ENCODE measurements at regions not wholly inside any gene's neighbourhood (a gene's known extent, or its start where the extent isn't known, plus 50 kb on each side); places are given as distances from the start of the nearest gene placed in this dataset.
"Not testable (repeated sequence)": the region's sequence is repeated elsewhere in the genome, so short reads cannot be mapped to it uniquely, and the experiment has no call there.

DNA sequence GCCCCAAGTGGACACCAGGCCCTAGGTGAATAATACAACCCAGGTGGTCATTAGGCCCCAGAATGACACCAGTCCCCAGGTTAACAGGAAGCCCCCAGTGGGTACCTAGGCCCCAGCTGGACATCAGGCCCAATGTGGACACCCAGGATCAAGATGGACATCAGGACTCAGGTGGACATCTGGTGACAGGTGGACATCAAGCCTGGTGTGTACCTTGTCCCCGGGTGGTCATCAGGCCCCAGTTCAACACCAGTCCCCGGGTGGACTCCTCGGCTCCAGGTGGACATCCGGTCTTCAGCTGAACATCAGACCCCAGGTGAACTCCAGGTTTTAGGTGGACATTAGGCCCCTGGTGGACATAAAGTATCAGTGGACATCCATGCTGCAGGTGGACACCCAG is 524.6 kb downstream of the FOXD4L4 start:
- 100% methylated on average over 3 of the region's 4 CpGs for WGBS
- H3K27me3 ChIP-seq (ENCODE audit: insufficient read depth, low read length); H3K9me3 ChIP-seq (ENCODE audit: insufficient read depth, low read depth, low read length); H3K4me1 ChIP-seq (ENCODE audit: insufficient read depth, low read length); H3K4me3 ChIP-seq (ENCODE audit: low read length); H3K36me3 ChIP-seq (ENCODE audit: insufficient read depth, low read length); H3K9ac ChIP-seq (ENCODE audit: low read depth, low read length); H3K27ac ChIP-seq (ENCODE audit: low read depth, low read length): not testable (repeated sequence)

DNA sequence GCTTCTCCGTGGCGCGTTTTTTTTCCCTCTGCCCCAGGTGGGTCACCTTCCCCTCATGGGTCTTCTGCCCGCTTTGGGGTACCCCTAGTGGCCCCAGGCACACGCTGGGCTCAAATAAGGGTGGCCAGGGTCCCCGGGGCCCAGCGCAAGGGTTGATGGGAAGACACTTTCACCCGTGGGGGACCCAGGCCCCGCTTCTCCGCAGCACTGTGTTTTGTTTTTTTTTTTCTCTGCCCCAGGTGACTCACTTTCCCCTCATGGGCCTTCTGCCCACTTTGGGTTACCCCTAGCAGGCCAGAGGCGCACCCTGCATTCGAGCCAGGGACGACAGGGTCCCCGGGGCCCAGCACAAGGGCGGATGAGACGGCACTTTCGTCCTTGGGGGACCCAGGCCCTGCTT is 526.7 kb downstream of the FOXD4L4 start:
- H3K9me3 ChIP-seq (ENCODE audit: insufficient read depth, low read depth, low read length); H3K36me3 ChIP-seq (ENCODE audit: insufficient read depth, low read length); H3K27ac ChIP-seq (ENCODE audit: low read depth, low read length); H3K9ac ChIP-seq (ENCODE audit: low read depth, low read length); H3K4me3 ChIP-seq (ENCODE audit: low read length); H3K27me3 ChIP-seq (ENCODE audit: insufficient read depth, low read length); H3K4me1 ChIP-seq (ENCODE audit: insufficient read depth, low read length): not testable (repeated sequence)
- WGBS, result 96% methylated on average over 14 of the region's 17 CpGs

- H3K4me3 ChIP-seq (ENCODE audit: low read length); H3K9me3 ChIP-seq (ENCODE audit: insufficient read depth, low read depth, low read length); H3K36me3 ChIP-seq (ENCODE audit: insufficient read depth, low read length); H3K9ac ChIP-seq (ENCODE audit: low read depth, low read length); H3K27me3 ChIP-seq (ENCODE audit: insufficient read depth, low read length); H3K4me1 ChIP-seq (ENCODE audit: insufficient read depth, low read length); H3K27ac ChIP-seq (ENCODE audit: low read depth, low read length): not testable (repeated sequence)
- WGBS, result 94% methylated on average over 20 of the region's 24 CpGs
These were observed 527.8 kb downstream of the FOXD4L4 start for GRCh38 chr9:66264786-66265185.

DNA sequence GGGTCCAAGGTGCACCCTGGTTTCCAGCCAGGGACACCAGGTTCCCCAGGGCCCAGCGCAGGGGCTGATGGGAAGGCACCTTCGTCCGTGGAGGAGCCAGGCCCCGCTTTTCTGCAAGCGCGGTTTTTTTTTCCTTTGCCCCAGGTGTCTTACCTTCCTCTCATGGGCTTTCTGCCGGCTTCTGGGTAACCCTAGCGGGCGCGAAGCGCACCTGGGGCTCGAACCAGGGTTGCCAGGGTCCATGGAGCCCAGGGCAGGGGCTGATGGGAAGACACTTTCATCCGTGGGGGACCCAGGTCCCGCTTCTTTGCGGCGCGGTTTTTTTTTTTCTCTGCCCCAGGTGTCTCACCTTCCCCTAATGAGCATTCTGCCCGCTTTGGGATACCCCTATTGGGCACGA is 529.3 kb downstream of the FOXD4L4 start:
- 97% methylated on average over 13 of the region's 19 CpGs for WGBS

GRCh38 chr9:66266856-66267430 is 530.0 kb downstream of the FOXD4L4 start:
- H3K27me3 ChIP-seq (ENCODE audit: insufficient read depth, low read length); H3K4me3 ChIP-seq (ENCODE audit: low read length); H3K9ac ChIP-seq (ENCODE audit: low read depth, low read length); H3K27ac ChIP-seq (ENCODE audit: low read depth, low read length); H3K36me3 ChIP-seq (ENCODE audit: insufficient read depth, low read length); H3K9me3 ChIP-seq (ENCODE audit: insufficient read depth, low read depth, low read length); H3K4me1 ChIP-seq (ENCODE audit: insufficient read depth, low read length): not testable (repeated sequence)
- WGBS, result 95% methylated on average over 9 of the region's 31 CpGs

More for the DNA sequence above, 529.3 kb downstream of the FOXD4L4 start:
- not testable (repeated sequence) for H3K4me1 ChIP-seq (ENCODE audit: insufficient read depth, low read length); H3K9me3 ChIP-seq (ENCODE audit: insufficient read depth, low read depth, low read length); H3K4me3 ChIP-seq (ENCODE audit: low read length); H3K36me3 ChIP-seq (ENCODE audit: insufficient read depth, low read length); H3K27ac ChIP-seq (ENCODE audit: low read depth, low read length); H3K27me3 ChIP-seq (ENCODE audit: insufficient read depth, low read length); H3K9ac ChIP-seq (ENCODE audit: low read depth, low read length)

GRCh38 chr9:66267684-66268083 is 530.7 kb downstream of the FOXD4L4 start:
- H3K27me3 ChIP-seq (ENCODE audit: insufficient read depth, low read length); H3K36me3 ChIP-seq (ENCODE audit: insufficient read depth, low read length); H3K4me3 ChIP-seq (ENCODE audit: low read length); H3K9ac ChIP-seq (ENCODE audit: low read depth, low read length); H3K4me1 ChIP-seq (ENCODE audit: insufficient read depth, low read length); H3K9me3 ChIP-seq (ENCODE audit: insufficient read depth, low read depth, low read length); H3K27ac ChIP-seq (ENCODE audit: low read depth, low read length): not testable (repeated sequence)
- WGBS, result 95% methylated on average over 6 of the region's 22 CpGs

- not testable (repeated sequence) for H3K9ac ChIP-seq (ENCODE audit: low read depth, low read length); H3K4me1 ChIP-seq (ENCODE audit: insufficient read depth, low read length); H3K27ac ChIP-seq (ENCODE audit: low read depth, low read length); H3K9me3 ChIP-seq (ENCODE audit: insufficient read depth, low read depth, low read length); H3K27me3 ChIP-seq (ENCODE audit: insufficient read depth, low read length); H3K36me3 ChIP-seq (ENCODE audit: insufficient read depth, low read length); H3K4me3 ChIP-seq (ENCODE audit: low read length)
- WGBS, result 97% methylated on average over 8 of the region's 26 CpGs
These were observed 532.1 kb downstream of the FOXD4L4 start for GRCh38 chr9:66269024-66269423.

DNA sequence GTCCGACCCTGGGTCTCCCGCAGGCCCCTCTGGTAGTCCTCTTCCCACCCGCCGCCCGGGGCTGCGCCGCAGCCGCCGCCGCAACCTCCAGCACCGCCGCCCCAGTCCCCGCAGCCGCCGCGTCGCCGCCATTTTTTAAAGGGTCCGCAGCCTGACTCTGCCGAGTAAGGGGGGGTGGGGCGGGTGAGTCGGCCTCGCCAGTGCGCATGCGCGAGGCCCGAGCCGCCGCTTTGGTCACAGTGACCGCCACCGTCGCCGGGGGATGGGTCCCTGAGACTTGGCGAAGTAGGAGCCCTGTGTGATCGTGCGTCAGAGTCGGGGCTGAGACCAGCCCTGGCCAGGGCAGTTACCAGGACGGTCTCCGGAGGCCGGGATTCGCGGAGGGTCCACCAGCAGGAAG is 532.8 kb downstream of the FOXD4L4 start:
- WGBS, result under 1% methylated on average over 24 of the region's 42 CpGs
- not testable (repeated sequence) for H3K9ac ChIP-seq (ENCODE audit: low read depth, low read length); H3K27me3 ChIP-seq (ENCODE audit: insufficient read depth, low read length); H3K4me1 ChIP-seq (ENCODE audit: insufficient read depth, low read length); H3K9me3 ChIP-seq (ENCODE audit: insufficient read depth, low read depth, low read length); H3K36me3 ChIP-seq (ENCODE audit: insufficient read depth, low read length); H3K27ac ChIP-seq (ENCODE audit: low read depth, low read length)
- peak overlapping the region; percentile 41 for H3K4me3 ChIP-seq (ENCODE audit: low read length)

GRCh38 chr9:66278809-66279208 is 541.9 kb downstream of the FOXD4L4 start:
- not testable (repeated sequence) for H3K9me3 ChIP-seq (ENCODE audit: insufficient read depth, low read depth, low read length); H3K9ac ChIP-seq (ENCODE audit: low read depth, low read length); H3K36me3 ChIP-seq (ENCODE audit: insufficient read depth, low read length); H3K27me3 ChIP-seq (ENCODE audit: insufficient read depth, low read length); H3K4me1 ChIP-seq (ENCODE audit: insufficient read depth, low read length); H3K4me3 ChIP-seq (ENCODE audit: low read length); H3K27ac ChIP-seq (ENCODE audit: low read depth, low read length)
- WGBS, result 91% methylated on average over 2 of the region's 5 CpGs
